HG03378 (cell line): ENCODE measurements at regions not wholly inside any gene's neighbourhood (a gene's known extent, or its start where the extent isn't known, plus 50 kb on each side); places are given as distances from the start of the nearest gene placed in this dataset.

Experiments used
- ATAC-seq: cut with Tn5 transposase; IDR thresholded peaks from one replicate; pipeline ENCODE4 v1.9.1; 2021; ENCODE audit warnings: mild to moderate bottlenecking, moderate library complexity; ENCODE audit not compliant: unreplicated experiment

DNA sequence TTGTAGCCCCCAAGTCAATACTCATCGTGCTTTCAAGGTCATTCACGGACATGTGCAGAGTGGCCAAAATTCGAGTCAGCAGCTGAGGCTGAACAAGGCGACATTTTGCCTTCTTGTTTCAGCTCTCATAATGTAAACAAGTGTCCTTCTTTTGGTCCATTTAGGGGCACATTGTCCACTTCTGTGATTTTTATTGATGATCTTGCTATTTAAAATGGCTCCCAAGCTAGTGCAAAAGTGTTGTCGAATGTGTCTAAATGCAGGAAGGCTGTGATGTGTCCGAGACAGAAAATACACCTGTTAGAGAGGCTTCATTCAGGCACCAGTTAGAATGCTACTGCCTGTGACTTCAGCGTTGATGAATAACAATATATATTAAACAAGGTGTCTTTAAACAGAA is 405.9 kb downstream of the IRS2 start:
- no peak for ATAC-seq

DNA sequence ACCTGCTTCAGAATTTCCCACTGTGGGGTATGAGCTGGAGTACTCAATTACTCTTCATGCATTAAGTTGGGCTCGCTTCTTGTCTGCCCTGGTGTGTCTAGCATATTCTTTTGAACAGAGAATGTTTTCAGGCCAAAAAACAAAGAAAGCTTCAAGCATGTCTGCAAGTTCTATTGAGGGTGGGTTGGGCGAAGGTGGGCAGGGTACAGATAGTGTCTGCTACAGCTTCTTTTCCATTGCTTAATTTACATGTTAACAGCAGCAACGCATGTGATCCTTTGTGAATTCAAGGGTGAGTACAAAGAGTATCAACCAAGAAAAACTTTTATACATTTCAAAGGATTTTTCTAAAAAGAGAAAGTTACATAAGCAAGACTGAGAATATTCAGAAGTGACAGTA is 406.5 kb downstream of the IRS2 start:
- ATAC-seq: no peak

DNA sequence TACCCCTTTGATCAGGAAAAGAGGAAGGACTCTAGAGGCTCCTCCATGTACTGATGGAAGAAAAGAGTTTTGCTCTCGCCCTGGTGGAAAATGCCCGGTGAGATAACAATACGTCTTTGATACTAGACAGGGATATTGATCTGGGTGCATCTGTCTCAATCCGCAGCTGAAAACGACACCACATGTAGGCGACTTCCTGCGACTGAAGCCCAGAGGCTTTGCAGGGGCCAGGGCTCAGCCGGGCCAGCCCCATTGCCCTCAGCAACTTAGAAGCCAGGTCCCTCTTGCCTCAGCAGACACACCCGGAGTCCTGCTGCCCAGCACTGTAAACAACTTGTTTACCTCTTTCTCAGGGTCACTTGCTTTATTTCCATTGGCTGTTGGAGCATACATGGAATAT is 409.4 kb downstream of the IRS2 start:
- no peak for ATAC-seq

DNA sequence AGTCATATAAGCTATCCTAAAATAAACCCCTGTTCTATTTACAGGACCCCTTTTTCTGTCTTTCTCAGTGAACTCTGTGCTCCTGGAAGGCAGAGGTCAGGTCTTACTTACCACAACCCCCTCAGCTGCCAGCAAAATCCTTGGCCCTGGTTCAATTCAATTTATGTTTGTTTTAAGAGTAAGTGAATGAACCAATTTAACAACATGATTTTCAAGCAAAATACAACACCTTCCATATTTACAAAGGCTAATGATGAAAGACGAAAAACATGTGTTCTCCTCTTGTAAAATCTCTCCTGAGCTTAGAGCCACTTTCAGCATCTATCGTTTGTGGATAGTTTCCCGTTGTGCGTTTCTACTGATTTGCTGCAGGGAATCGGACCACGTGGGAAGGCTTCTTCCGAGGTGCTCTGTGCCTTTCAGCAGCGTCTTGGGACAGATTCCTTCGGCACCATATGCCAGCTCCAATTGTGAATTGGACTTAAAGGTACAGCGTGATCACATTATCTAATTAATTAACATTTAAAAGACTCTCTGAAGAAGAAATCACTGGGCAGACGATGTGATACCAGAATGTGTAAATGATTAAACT is 411.7 kb downstream of the IRS2 start:
- ATAC-seq: no peak

DNA sequence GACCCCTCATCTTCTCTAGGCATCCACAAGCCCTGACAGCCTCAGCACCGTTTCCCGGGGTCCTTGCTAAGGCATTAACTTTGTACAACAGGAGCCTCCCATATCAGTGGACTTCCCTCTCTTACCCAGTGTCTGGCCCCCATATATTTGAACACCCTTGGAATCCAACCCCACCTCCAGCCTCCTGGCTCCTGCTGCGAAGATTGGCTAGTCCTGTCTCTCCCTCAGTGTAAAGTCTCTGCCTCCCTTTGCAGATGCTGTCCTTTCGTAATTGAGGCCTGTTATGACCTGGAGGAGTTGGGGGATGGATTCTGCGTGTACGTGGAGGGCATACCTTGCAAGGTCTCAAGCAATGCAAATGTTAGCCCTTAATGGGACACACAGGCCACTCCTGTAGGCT is 413.7 kb downstream of the IRS2 start:
- ATAC-seq: no peak

DNA sequence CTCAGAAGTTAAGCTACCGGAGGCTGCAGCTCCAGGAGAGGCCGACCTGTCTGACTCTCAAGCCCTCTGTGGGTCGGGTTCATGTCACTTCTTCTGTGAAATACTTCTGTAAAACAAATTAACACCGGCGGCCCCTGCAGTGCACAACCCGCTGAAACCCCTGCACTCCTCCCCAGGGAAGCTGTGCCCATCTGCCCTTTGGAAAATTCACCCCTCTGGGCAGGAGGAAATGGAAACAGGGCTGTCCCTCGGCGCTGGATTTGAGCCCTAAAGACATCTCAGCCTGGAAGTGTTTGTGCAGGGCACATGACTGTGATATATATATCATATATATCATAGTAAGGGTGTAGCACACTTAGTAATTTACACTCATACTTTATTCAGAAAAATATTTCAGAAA is 415.3 kb downstream of the IRS2 start:
- no peak for ATAC-seq

DNA sequence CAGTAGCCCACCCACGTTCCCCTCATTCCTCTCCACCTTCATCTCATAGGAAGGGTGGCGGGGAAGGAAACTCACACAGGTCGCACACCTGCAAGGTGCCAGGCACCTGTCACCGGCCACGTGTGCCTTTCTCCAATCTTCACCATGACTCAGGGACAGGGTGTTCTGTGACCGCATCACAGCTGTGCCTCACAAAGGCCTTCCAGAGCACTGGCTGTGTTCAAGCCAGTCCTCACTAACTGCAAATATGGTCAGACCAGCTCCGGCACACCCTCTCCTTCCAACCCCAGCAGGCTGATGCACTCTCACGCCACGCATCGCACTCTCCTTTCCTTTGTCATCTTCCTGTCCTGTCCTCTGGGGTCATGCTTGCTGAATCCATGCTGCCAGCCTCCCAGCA is 415.9 kb downstream of the IRS2 start:
- ATAC-seq: no peak

DNA sequence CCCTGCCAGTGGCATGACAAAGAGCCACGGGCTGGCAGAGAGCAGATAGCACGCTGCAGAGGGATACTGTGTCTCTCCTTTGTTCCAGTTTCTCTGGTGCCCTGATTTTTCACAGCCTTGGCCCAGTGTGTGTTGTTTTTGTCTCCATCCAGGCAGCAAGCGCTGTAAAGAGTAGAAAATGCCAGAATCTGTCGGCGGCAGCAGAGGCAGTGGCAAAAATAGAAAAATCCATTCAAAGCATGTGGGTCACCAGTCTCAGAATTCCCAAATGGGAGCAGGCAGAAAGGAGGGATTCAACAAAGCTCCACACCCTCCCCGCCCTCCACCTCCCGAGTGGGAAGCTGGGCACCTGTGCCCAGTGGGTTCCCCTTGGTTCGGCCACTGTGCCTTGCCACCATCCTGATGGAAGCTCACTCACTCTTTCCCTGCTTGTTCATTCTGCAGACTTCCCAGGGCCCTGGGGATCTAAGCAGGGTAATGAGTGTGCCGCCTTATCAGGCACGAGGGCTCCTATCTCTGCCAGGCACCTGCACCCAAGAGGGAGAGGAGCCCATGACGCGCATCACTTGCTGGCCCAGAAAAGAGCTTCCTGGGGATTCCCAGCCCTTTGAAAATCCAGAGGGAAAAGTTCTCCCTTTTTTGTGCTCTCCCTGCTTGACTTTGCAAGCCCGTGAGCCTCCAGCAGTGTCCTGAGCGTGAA is 416.9 kb downstream of the IRS2 start:
- no peak for ATAC-seq

DNA sequence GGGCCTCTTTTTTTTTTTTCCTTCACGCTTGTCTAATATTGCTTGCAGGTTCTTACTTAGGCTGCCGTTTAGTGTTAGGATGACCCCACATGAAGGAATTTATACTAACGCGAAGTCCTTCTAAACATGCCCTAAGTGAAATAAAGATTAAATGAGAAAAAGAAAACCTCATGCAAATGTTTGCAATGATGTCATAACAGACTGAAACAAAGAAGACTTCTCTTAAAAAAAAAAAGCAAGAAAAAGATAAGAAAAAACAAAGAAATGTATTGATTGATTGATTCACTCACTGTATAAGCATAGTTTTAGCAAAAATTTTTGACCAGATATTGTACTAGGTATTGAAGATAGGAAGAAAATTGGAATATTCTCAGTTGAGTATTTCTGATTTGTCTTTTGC is 418.2 kb downstream of the IRS2 start:
- ATAC-seq: no peak

DNA sequence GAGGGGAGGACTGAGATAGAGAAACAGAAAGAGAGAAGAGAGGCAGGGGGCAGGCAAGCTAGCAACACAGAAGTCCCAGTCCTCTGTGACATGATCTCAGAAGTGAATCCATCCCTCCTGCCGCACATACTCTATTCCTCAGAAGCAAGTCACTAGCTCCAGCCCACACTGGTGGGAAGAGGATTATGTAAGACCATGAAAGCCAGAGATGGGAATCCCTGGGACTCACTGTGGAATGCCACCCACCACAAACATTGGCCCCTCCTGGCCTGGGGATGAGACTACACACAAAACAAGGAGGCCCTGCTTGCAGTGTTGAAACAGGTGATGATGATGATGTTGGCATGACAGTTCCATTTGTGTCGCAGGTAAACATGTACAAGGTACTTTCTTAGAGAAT is 419.9 kb downstream of the IRS2 start:
- no peak for ATAC-seq

DNA sequence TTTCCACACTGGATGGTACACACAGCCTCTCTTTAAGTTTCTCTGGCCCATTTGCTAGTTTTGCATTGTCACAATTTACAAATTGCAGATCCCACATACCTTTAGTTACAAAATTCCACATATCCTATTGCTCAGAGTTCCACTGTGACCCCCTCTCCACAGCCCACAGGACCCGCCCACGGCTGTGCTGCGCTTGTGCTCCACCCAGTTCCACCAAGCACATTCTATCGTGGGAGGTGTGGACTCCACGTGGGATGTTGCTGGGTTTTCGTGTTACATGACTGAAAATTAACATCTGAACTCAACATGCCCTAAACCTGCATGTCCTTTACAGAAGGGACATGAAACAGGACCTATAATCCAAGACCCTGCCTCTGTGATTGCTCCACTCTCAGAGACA is 423.0 kb downstream of the IRS2 start:
- ATAC-seq: no peak

DNA sequence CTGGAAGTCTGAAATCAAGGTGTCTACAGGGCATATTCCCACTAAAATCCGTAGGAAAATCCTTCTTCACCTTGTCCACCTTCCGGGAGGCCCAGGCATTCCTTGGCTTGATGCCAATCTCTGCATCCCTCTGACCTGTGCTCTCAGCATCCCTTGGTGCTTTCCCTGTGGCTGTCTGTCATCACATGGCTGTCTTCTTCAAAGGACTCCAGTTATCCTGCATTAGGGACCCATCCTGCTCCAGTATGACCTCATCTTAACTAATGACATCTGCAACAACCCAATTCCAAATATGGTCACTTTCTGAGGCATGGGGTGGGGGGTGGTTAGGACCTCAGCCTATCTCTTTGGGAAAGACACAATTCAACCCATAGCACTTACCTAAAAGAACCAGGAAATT is 423.8 kb downstream of the IRS2 start:
- no peak for ATAC-seq

DNA sequence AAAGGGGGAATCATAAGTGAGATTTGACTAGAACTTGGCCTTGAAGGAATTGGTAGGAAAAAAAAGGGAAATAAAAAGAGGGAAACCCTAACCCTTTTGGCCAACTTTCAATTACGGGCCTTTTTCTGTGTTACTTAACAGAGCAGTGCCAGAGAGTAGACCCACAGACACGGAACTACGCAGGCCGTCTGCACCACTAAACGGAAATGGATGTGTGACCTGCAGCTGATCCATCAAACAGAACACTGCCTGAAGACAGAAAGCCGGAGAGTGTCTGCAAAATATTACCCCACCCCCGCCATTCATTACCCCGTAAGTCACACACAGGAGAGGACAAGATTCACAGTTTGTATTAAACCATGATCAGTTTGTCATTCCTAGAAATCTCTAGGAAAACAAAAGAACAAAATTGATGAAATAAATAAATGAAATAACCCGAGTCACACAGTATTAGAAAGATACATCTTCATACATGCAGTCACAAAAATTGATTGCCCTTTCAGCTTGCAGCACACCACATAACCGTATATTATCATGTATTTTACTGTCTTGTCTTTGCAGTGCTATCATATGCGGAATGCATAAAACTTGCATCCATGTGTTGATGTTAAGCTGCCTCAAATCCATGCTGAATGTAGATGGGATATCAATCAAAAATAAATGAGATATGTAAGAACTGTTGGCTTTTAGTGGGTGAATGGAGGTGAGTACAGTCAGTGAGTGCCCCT is 424.7 kb downstream of the IRS2 start:
- ATAC-seq: no peak

DNA sequence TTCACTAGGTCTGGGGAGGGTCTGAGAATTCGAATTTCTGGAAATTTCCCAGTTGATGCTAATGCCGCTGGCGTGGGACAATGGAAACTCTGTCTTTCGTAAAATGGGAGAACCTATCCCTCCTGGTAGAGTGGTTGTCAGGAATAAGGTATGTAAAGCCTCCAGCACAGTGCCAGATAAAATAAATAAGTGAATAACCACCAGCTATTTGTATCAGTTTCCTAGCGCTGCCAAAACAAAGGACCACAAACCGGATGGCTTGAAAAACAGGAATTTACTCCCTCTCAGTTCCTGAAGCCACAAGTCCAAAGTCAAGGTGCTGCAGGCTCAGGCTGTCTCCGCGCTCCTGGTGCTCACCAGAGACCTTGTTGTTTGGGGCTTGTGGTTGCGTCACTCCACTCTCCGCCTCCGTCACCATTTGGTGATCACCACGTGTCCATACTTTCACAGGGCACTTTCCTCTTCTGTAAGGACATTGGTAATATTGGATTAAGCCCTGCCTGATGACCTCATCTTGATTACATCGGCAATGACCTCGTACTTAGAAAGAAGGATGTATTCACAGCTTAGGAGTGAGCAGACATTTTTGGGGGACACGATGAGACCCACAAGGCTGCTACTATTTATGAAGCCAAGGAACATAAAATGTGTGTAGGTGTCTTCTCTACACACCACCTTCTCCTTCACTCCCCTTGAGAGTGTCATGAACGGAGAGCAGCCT is 428.5 kb downstream of the IRS2 start:
- ATAC-seq: no peak

DNA sequence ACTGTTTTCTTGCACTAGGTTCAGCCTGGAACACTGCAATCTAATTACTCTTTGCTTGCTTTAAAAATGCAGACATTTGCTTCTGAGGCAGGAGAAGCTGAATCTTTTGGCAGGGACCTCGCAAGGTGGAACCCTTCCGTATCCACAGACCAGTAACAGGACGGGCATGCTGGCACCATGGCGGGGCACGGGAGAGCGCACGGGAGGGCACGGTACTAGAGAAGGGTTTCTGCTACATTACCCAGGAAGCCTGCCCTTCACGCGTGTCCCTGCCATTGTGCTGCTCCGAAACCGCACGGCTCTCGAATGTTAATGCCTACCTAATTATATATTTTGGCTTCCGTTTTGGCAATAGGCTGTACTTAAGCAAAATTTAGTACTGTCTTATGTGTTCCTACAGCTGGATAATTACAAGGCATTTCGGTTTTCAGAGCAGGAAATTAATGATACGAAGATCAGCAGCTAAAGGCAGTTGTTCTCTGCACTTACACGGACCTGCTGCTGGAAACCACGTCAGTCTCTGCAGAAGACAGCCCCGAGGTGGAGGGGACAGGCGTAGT is 430.4 kb downstream of the IRS2 start:
- no peak for ATAC-seq

DNA sequence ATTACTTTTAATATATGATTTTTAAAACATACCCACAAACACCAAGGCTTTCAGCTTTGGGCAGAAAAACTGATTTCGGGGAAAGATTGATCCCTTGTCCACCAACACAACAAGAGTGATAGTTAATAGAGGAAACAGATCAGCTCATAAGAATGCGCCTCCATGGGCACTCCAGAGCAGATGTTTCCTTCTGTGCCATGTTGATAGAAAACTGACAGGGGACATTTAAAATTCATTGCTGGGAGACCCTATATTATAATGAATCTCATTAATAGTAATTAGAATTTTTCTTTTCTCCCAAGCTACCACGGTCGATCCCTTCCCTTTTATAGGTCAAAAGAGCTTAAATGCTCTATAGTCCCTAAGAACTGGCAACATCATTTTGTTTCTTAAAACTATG is 431.2 kb downstream of the IRS2 start:
- no peak for ATAC-seq

DNA sequence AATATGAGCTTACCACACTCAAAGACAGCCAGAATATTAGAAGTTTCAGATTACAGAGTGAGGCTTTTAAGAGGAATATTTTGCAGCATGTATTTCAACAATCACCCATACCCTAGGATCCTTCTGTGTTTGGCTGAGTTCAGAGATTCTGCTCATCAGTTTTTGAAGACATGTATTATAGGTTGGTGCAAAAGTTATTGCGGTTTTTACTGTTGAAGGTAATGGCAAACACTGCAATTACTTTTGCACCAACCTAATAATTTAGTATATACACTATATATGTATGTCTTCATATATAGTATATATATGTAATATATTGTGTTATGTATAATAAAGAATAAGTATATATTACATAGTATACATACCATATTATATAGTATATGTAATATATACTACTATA is 435.1 kb downstream of the IRS2 start:
- no peak for ATAC-seq

DNA sequence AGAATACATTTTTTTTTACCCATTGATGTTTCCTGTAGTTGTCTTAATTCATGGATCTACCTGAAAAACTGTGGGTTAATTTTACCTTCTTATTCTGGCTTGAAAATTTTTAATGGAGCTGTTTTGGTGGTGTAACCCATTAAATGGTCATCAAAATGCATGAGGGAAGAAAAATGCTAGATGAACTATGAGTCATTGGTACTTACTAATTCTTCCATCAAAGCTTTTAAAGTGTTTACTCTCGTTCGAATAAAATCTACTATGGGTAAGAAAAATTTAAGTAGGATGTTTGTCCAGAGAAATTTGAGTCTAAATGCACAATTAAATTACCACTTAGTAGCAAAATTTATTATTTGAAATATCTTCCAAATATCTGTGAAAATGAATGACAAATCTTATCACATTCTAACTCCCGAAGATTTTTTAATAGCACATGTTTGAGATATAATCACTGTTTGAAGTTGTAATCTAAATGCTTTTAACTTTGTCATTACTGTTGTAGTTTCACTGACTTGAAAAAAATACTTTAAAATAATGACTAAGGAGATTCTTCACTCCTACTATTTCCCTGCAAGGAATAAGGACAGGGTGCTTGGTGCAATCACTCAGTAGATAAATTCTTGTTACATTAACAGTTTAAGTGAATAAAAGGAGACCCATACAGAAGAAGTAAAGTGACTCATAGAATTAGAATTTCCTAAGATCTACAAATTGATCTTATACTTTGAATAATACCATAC is 437.7 kb downstream of the IRS2 start:
- ATAC-seq: no peak

DNA sequence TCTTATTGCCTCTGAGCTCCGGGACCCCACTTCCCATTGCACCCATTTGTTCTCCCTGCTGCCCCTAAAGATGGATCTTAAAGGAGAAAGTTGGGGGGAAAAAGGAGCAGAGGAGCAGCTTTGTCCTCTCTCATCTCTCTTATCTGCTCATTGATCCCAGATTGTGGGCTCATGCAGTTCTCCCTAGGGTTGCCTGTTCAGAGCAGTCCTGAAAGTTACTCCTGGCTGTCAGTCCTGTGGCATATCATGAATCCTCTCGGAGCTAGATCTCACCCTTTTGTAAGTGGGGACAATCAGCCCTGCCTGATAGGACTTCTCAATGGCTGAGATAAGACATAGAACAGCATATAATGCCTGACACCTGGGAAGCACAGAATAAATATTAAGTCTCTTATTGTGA is 440.3 kb downstream of the IRS2 start:
- ATAC-seq: no peak

DNA sequence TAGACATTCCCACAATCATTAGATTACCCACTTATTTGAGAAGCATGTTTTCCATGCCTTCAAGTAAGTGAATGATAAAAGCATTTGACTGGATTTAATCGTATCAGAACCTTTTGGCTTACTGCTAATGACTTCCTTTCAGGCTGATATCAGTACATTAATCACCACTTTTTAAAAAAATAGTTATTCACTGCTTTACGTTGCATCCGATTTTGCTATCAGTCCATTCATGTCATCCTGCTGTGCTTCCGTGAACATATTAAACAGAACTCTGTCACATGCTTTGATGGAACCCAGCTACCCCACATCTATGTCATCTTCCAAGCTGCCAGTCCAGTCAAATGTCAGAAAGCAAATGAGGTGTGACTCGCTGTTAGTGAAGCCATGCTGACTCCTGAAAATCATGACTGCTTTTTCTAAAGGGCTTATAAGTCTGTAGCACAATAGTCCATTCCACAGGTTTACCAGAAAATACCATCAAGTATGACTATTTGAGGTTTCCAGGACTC is 440.9 kb downstream of the IRS2 start:
- no peak for ATAC-seq
